ENCODE measurements at regions not wholly inside any gene's neighbourhood (a gene's known extent, or its start where the extent isn't known, plus 50 kb on each side); places are given as distances from the start of the nearest gene placed in this dataset.

DNA sequence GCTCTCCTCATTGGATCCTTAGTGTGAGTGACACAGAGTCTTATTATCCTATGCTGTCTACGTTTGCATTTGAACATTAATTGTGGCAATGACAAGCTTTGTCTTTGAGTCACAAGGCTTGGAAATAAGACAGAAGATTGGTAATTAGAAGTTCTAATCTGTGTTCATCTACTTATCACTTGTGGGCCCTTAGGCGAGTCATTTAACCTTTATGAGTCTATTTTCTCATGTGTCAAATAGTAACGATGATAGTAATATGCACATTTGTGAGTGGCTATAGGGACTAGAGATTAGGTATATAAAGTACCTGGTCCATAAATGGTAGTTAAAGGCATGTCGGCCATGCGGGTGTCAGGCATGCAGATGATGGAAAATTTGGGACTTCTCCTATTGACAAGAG, 105.6 kb upstream of the NABP1 start:
- no peak for TF ChIP-seq GATA2 (IDR thresholded peaks at IDR 0.05; ENCODE audit: low read depth, low read length)
- TF ChIP-seq GATA3 (IDR thresholded peaks at IDR 0.05; ENCODE audit: low read depth, low read length) = no peak
